SKM-1 (cell line): ENCODE measurements at regions not wholly inside any gene's neighbourhood (a gene's known extent, or its start where the extent isn't known, plus 50 kb on each side); places are given as distances from the start of the nearest gene placed in this dataset.
"Not testable (repeated sequence)": the region's sequence is repeated elsewhere in the genome, so short reads cannot be mapped to it uniquely, and the experiment has no call there.

Experiments used
- DNase-seq: peaks from one replicate; lab custom pipeline; 2025; ENCODE audit not compliant: unreplicated experiment; lab: John Stamatoyannopoulos, UW

GRCh38 chr7:155395176-155395797, 62.6 kb upstream of the EN2 start:
- no peak for DNase-seq

- DNase-seq, result no peak
These were observed 61.3 kb upstream of the EN2 start for GRCh38 chr7:155396661-155397060.

- not testable (repeated sequence) for DNase-seq
These were observed 59.9 kb upstream of the EN2 start for GRCh38 chr7:155397758-155398714.

GRCh38 chr7:155398944-155399343, 59.0 kb upstream of the EN2 start:
- DNase-seq, result no peak

GRCh38 chr7:155399577-155399976, 58.4 kb upstream of the EN2 start:
- no peak for DNase-seq

- no peak for DNase-seq
These were observed 56.7 kb upstream of the EN2 start for GRCh38 chr7:155401231-155401630.

GRCh38 chr7:155401884-155402283, 56.0 kb upstream of the EN2 start:
- no peak for DNase-seq

GRCh38 chr7:155402941-155403340, 55.0 kb upstream of the EN2 start:
- no peak for DNase-seq

GRCh38 chr7:155404976-155405375, 53.0 kb upstream of the EN2 start:
- no peak for DNase-seq

- no peak for DNase-seq
These were observed 52.3 kb upstream of the EN2 start for GRCh38 chr7:155405399-155406318.

- DNase-seq, result no peak
These were observed 50.1 kb upstream of the EN2 start for GRCh38 chr7:155407799-155408198.
